SK-N-SH (cell line): ENCODE measurements at regions not wholly inside any gene's neighbourhood (a gene's known extent, or its start where the extent isn't known, plus 50 kb on each side); places are given as distances from the start of the nearest gene placed in this dataset.

Source experiments
- CHD2 ChIP-seq: fragments of 150-350 bp; IDR thresholded peaks from 2 replicates; pipeline ENCODE4 v1.6.1; 2018; ENCODE audit warnings: low read length; ENCODE audit not compliant: partially characterized antibody
- CTCF ChIP-seq: fragments of 200-600 bp; sonication (generic); IDR thresholded peaks from 2 replicates; pipeline ENCODE4 v1.6.1; 2017; ENCODE audit warnings: antibody characterized with exemption, mild to moderate bottlenecking, moderate library complexity
- EP300 ChIP-seq, 2 experiments: IDR thresholded peaks; 2 replicates each; pipeline versions ENCODE4 v1.4.0 to v1.6.1; 2012; ENCODE audit warnings: borderline replicate concordance in 1 of 2, low read depth in 1 of 2, low read length in 1 of 2
- MEF2A ChIP-seq: IDR thresholded peaks from 2 replicates; pipeline ENCODE4 v1.4.0; 2012; ENCODE audit warnings: low read depth, borderline replicate concordance
- POLR2AphosphoS5 ChIP-seq: IDR thresholded peaks from 2 replicates; pipeline ENCODE4 v1.6.1; 2012; ENCODE audit warnings: low read depth, low read length
- REST ChIP-seq: IDR thresholded peaks from 2 replicates; pipeline ENCODE4 v1.6.1; 2012; ENCODE audit warnings: mild to moderate bottlenecking, low read depth, low read length, moderate library complexity

GRCh38 chr2:18085593-18085992 is 207.1 kb downstream of the KCNS3 start:
- TF ChIP-seq CTCF (no peak), POLR2AphosphoS5 (no peak), REST (no peak), MEF2A (no peak), CHD2 (no peak), EP300 (IDR thresholded peaks at IDR 0.05; ENCODE audit: borderline replicate concordance in 1 of 2, low read depth in 1 of 2, low read length in 1 of 2) (no peak)
